Testis (tissue), 2 donors: ENCODE measurements at regions not wholly inside any gene's neighbourhood (a gene's known extent, or its start where the extent isn't known, plus 50 kb on each side); places are given as distances from the start of the nearest gene placed in this dataset.

Experiments used
- DNase-seq: peaks from one replicate; pipeline ENCODE4 v3.0.0-alpha.2; 2019
- H3K27ac ChIP-seq, 2 donors: fragments of 200-600 bp; sonication (generic); one replicate each; pipeline ENCODE4 v1.5.1; 2019
- H3K27me3 ChIP-seq: fragments of 200-600 bp; sonication (generic); one replicate; pipeline ENCODE4 v1.5.1; 2019
- H3K36me3 ChIP-seq: fragments of 200-600 bp; sonication (generic); one replicate; pipeline ENCODE4 v1.5.1; 2017; ENCODE audit warnings: low read depth; ENCODE audit errors: missing control alignments
- H3K4me1 ChIP-seq: fragments of 200-600 bp; sonication (generic); one replicate; pipeline ENCODE4 v1.5.1; 2019
- H3K4me3 ChIP-seq, 2 donors: fragments of 200-600 bp; sonication (generic); one replicate each; pipeline ENCODE4 v1.5.1; 2017 to 2019
- H3K9me3 ChIP-seq: fragments of 200-600 bp; sonication (generic); one replicate; pipeline ENCODE4 v1.5.1; 2017
- POLR2A ChIP-seq: fragments of 450-650 bp; IDR thresholded peaks from one replicate; pipeline ENCODE4 v1.6.1; 2017; ENCODE audit warnings: antibody characterized with exemption, mild to moderate bottlenecking, moderate library complexity
- WGBS, 2 donors: methylation state at CpG; one replicate each; pipeline ENCODE4 v1.1.5; 2018; 5-methylcytosine and 5-hydroxymethylcytosine counted together
- intact Hi-C: fragments of 100-400 bp; cut with DNase I; formaldehyde crosslinking; loops from one replicate; pipeline ENCODE4 v1.15.1; 2023; ENCODE audit warnings: low total_unique reads
- TF ChIP-seq, protein P1 (sequence below), 3 experiments: fragments of 450-650 bp in 2 of 3; fragments of 200-600 bp in 1 of 3; sonication (generic) in 1 of 3; IDR thresholded peaks; one replicate each; pipeline ENCODE4 v1.5.1; 2016 to 2019; ENCODE audit warnings: antibody characterized with exemption in 3 of 3, mild to moderate bottlenecking in 2 of 3, moderate library complexity in 1 of 3

DNA sequence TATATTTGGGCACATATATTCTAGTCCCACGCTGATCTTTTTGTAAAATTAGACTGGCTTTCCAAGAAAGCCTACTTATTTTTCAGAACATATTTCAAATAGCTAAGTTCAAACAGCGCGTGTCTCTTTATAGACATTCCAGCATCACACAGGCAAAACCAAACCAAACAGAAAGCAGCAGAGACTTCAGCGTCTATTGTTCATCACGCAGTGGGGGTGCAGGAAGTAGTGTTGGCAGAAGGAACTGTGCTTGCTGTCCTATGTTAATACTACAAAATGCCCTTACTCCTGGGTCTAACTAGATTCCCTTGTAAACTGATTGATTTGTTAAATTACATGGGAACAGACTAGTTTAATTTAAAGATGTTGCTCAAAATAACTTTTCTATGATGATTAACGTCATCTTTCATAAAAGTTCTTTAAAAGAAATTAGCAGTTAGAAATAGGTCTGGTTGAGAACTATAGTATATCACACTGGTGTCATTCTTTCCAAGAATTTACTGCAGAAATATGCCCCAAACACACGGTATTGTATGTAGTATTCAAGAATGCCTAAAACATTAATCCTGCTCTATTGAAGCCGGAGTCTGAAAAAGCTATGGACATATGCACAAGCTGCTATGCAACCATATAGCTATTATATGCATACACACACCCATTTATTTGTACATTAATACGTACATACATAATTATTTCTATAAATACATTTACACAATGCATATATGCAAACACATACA, 436.3 kb downstream of the CBLN2 start:
- H3K27me3 ChIP-seq: no peaks in the 10 kb centered on the region
- H3K4me3 ChIP-seq: no peak overlapping the region
- TF ChIP-seq, protein P1, sequence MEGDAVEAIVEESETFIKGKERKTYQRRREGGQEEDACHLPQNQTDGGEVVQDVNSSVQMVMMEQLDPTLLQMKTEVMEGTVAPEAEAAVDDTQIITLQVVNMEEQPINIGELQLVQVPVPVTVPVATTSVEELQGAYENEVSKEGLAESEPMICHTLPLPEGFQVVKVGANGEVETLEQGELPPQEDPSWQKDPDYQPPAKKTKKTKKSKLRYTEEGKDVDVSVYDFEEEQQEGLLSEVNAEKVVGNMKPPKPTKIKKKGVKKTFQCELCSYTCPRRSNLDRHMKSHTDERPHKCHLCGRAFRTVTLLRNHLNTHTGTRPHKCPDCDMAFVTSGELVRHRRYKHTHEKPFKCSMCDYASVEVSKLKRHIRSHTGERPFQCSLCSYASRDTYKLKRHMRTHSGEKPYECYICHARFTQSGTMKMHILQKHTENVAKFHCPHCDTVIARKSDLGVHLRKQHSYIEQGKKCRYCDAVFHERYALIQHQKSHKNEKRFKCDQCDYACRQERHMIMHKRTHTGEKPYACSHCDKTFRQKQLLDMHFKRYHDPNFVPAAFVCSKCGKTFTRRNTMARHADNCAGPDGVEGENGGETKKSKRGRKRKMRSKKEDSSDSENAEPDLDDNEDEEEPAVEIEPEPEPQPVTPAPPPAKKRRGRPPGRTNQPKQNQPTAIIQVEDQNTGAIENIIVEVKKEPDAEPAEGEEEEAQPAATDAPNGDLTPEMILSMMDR (IDR thresholded peaks at IDR 0.05): no peak
- TF ChIP-seq POLR2A: no peak
- intact Hi-C loops: no loop called here
- no peak overlapping the region for H3K27ac ChIP-seq
- no peaks in the 10 kb centered on the region for H3K36me3 ChIP-seq
- DNase-seq: no peak
- H3K4me1 ChIP-seq: no peaks in the 10 kb centered on the region
- 34 to 37% methylated on average over 9 of the region's 9 CpGs for WGBS, 2 donors
- H3K9me3 ChIP-seq: no peaks in the 10 kb centered on the region

DNA sequence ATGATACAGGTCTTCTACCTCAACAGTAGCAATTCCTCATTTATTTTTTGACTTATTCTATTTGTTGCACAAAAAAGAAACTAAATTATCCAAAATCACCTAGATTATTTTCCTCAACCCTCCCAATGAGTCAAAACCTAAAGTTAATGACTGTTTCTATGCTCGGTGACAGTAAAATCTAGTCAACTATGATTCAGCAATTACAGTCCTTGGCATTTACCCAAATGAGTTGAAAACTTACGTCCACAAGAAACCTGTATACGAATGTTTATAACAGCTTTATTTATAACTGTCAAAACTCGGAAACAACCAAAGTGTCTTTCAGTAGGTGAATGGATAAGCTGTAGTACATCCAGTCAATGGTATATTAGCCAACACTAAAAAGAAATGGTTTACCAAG, 439.3 kb downstream of the CBLN2 start:
- 91 to 94% methylated on average over 4 of the region's 4 CpGs for WGBS, 2 donors
- no peak for DNase-seq

DNA sequence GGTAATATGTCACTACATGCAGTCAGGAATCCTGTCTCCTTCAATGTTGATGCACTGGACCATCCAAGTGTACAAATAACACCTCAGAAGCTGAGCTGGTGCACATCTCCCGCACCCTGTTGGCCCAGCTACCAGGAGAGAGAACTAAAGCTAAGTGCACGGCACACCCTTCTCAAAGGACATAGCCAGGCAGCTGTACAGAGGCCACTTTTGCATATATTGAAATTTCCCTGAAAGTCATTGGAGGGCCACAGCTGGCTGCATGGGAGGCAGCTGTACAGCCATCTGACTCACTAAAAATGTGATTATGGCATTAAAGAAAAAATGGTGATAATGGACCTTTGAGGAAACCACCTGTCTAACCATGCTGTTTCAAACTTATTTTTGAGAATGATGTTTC, 441.7 kb downstream of the CBLN2 start:
- TF ChIP-seq POLR2A: no peak
- TF ChIP-seq, protein P1 (IDR thresholded peaks at IDR 0.05): no peak
- no peaks in the 10 kb centered on the region for H3K27me3 ChIP-seq
- intact Hi-C loops: no loop called here
- H3K9me3 ChIP-seq: no peaks in the 10 kb centered on the region
- WGBS, 2 donors: 47 to 69% methylated on average over 2 of the region's 2 CpGs
- H3K36me3 ChIP-seq: no peaks in the 10 kb centered on the region
- H3K4me3 ChIP-seq: no peak overlapping the region
- no peak overlapping the region for H3K27ac ChIP-seq
- H3K4me1 ChIP-seq: no peaks in the 10 kb centered on the region
- no peak for DNase-seq

More for the DNA sequence above, 439.3 kb downstream of the CBLN2 start:
- TF ChIP-seq, protein P1 (IDR thresholded peaks at IDR 0.05): no peak
- TF ChIP-seq POLR2A: no peak
- Histone ChIP-seq H3K9me3 (no peaks in the 10 kb centered on the region), H3K4me3 (no peak overlapping the region), H3K4me1 (no peaks in the 10 kb centered on the region), H3K27me3 (no peaks in the 10 kb centered on the region), H3K27ac (no peak overlapping the region), H3K36me3 (no peaks in the 10 kb centered on the region)
- intact Hi-C loops: no loop called here

DNA sequence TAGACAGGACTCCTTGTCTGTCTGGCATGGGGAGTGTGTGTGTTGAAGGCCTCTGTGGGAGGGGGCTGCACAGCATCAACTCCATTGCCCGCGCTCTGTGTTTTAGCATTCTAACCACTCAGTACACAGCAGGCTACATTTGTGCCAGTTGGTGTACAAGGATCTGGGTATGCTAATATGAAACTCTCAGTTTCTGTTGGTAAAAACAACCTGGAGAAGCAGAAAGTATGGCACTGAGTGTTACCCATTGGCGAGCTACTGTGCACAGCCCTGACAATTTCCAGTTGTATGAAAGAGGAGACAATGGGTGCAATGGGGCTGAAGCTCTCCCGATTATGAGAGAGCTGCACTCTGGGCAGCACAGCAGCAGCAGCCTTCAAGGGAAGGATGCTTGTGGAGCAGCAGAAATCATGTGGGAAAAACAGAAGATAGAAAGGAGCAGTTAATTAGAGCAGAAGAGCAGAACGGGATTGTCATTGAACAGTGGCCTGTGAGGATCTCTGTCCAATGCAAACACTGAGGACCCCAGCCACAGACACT, 443.6 kb downstream of the CBLN2 start:
- intact Hi-C loops: no loop called here
- WGBS, 2 donors: 80 to 86% methylated on average over 5 of the region's 5 CpGs

More for the DNA sequence above, 443.6 kb downstream of the CBLN2 start:
- Histone ChIP-seq H3K27ac (no peak overlapping the region), H3K36me3 (no peaks in the 10 kb centered on the region), H3K27me3 (no peaks in the 10 kb centered on the region), H3K4me3 (no peak overlapping the region), H3K9me3 (no peaks in the 10 kb centered on the region), H3K4me1 (no peaks in the 10 kb centered on the region)
- no peak for DNase-seq
- no peak for TF ChIP-seq POLR2A
- TF ChIP-seq, protein P1 (IDR thresholded peaks at IDR 0.05): no peak
